ELF-1 (cell line): ENCODE measurements at regions not wholly inside any gene's neighbourhood (a gene's known extent, or its start where the extent isn't known, plus 50 kb on each side); places are given as distances from the start of the nearest gene placed in this dataset.
A peak's percentile ranks its signal among the peaks of the same experiment; 100 is the strongest.
"Not testable (repeated sequence)": the region's sequence is repeated elsewhere in the genome, so short reads cannot be mapped to it uniquely, and the experiment has no call there.

Source experiments
- DNase-seq: peaks from one replicate; pipeline ENCODE4 v3.0.0-alpha.2; 2016; ENCODE audit warnings: low read depth, low spot score

GRCh38 chr6:119965008-119965407 is 615.4 kb upstream of the MAN1A1 start:
- DNase-seq: no peak

- DNase-seq: no peak
Measured at GRCh38 chr6:119962505-119962904, 612.9 kb upstream of the MAN1A1 start.

- no peak for DNase-seq
Measured at GRCh38 chr6:119961450-119961849, 611.9 kb upstream of the MAN1A1 start.

GRCh38 chr6:119960456-119960855 is 610.9 kb upstream of the MAN1A1 start:
- DNase-seq: no peak

- DNase-seq: no peak
Measured at GRCh38 chr6:119960036-119960435, 610.5 kb upstream of the MAN1A1 start.

- DNase-seq: peak; percentile 78
Measured at GRCh38 chr6:119957195-119957594, 607.6 kb upstream of the MAN1A1 start.

- no peak for DNase-seq
Measured at GRCh38 chr6:119952696-119953095, 603.1 kb upstream of the MAN1A1 start.

GRCh38 chr6:119950681-119951080 is 601.1 kb upstream of the MAN1A1 start:
- no peak for DNase-seq

- DNase-seq: no peak
Measured at GRCh38 chr6:119942078-119942752, 592.7 kb upstream of the MAN1A1 start.

- DNase-seq: no peak
Measured at GRCh38 chr6:119938752-119939151, 589.2 kb upstream of the MAN1A1 start.

GRCh38 chr6:119934816-119935215 is 585.3 kb upstream of the MAN1A1 start:
- DNase-seq: no peak

GRCh38 chr6:119929121-119929520 is 579.6 kb upstream of the MAN1A1 start:
- DNase-seq: no peak

GRCh38 chr6:119924888-119925287 is 575.3 kb upstream of the MAN1A1 start:
- not testable (repeated sequence) for DNase-seq

- DNase-seq: no peak
Measured at GRCh38 chr6:119922814-119923213, 573.3 kb upstream of the MAN1A1 start.

GRCh38 chr6:119921491-119922010 is 572.0 kb upstream of the MAN1A1 start:
- DNase-seq: no peak

GRCh38 chr6:119917186-119917585 is 567.6 kb upstream of the MAN1A1 start:
- DNase-seq: no peak

- no peak for DNase-seq
Measured at GRCh38 chr6:119915971-119916370, 566.4 kb upstream of the MAN1A1 start.

GRCh38 chr6:119908157-119908556 is 558.6 kb upstream of the MAN1A1 start:
- no peak for DNase-seq

GRCh38 chr6:119902681-119903080 is 553.1 kb upstream of the MAN1A1 start:
- DNase-seq: no peak

GRCh38 chr6:119896806-119897205 is 547.2 kb upstream of the MAN1A1 start:
- DNase-seq: no peak

- DNase-seq: no peak
Measured at GRCh38 chr6:119895626-119896025, 546.1 kb upstream of the MAN1A1 start.

- no peak for DNase-seq
Measured at GRCh38 chr6:119894811-119895210, 545.2 kb upstream of the MAN1A1 start.

- DNase-seq: no peak
Measured at GRCh38 chr6:119891644-119892043, 542.1 kb upstream of the MAN1A1 start.

GRCh38 chr6:119891206-119891605 is 541.6 kb upstream of the MAN1A1 start:
- no peak for DNase-seq
